Esophagus muscularis mucosa (tissue), 4 donors: ENCODE measurements at regions not wholly inside any gene's neighbourhood (a gene's known extent, or its start where the extent isn't known, plus 50 kb on each side); places are given as distances from the start of the nearest gene placed in this dataset.

Experiments
- CTCF ChIP-seq, 3 experiments: fragments of 200-600 bp in 2 of 3; fragments of 450-650 bp in 1 of 3; sonication (generic) in 2 of 3; IDR thresholded peaks; one replicate each; pipeline ENCODE4 v1.5.1; 2017 to 2019; ENCODE audit warnings: antibody characterized with exemption in 3 of 3, mild to moderate bottlenecking in 2 of 3, moderate library complexity in 1 of 3
- EP300 ChIP-seq: sonication (generic); formaldehyde crosslinking; IDR thresholded peaks from one replicate; pipeline ENCODE4 v1.6.1; 2017; ENCODE audit warnings: antibody characterized with exemption
- POLR2AphosphoS5 ChIP-seq, 2 donors: sonication (generic); formaldehyde crosslinking; IDR thresholded peaks; one replicate each; pipeline ENCODE4 v1.6.1; 2017; ENCODE audit warnings: antibody characterized with exemption in 2 of 2

GRCh38 chr7:46355331-46355730 is 434.3 kb upstream of the IGFBP3 start:
- TF ChIP-seq CTCF (IDR thresholded peaks at IDR 0.05) (no peak), POLR2AphosphoS5 (IDR thresholded peaks at IDR 0.05) (no peak), EP300 (no peak)
